SK-N-SH (cell line): ENCODE measurements at regions not wholly inside any gene's neighbourhood (a gene's known extent, or its start where the extent isn't known, plus 50 kb on each side); places are given as distances from the start of the nearest gene placed in this dataset.

ENCODE experiments used
- CTCF ChIA-PET: fragments of 300-600, 350-600 bp; formaldehyde crosslinking; extraction: SDS; loops from one replicate; lab custom pipeline; 2021; lab: Yijun Ruan, JAX
- POLR2A ChIA-PET: fragments of 350-600 bp; sonication (Branson Sonifier 250); formaldehyde crosslinking; extraction: SDS; loops from one replicate; lab custom pipeline; 2020; ENCODE audit warnings: antibody characterized with exemption, inconsistent platforms; lab: Yijun Ruan, JAX
- DNase-seq: peaks from one replicate; pipeline ENCODE4 v3.0.0; 2012
- H2AFZ ChIP-seq: fragments of 200-600 bp; sonication (generic); 2 replicates; pipeline ENCODE4 v1.8.1; 2016; ENCODE audit warnings: antibody characterized with exemption, mild to moderate bottlenecking, low read depth
- H3F3A ChIP-seq: fragments of 200-600 bp; sonication (generic); replicated peaks from 2 replicates; pipeline ENCODE3; 2016; ENCODE audit warnings: antibody characterized with exemption, mild to moderate bottlenecking; ENCODE audit not compliant: insufficient read depth
- H3K27ac ChIP-seq, 2 experiments: fragments of 200-500 bp in 1 of 2; fragments of 200-600 bp in 1 of 2; sonication (Bioruptor generic) in 1 of 2; sonication (generic), shearing (Covaris generic) in 1 of 2; 2 replicates each; pipeline versions ENCODE4 v1.5.1 to v1.6.1; 2014 to 2016; ENCODE audit warnings: low read depth in 2 of 2, inconsistent platforms in 1 of 2, low read length in 1 of 2, mild to moderate bottlenecking in 1 of 2, mixed read lengths in 1 of 2
- H3K27me3 ChIP-seq: fragments of 200-600 bp; sonication (generic), shearing (Covaris generic); 2 replicates; pipeline ENCODE4 v1.6.1; 2016; ENCODE audit warnings: mixed run types; ENCODE audit not compliant: insufficient read depth
- H3K36me3 ChIP-seq, 2 experiments: fragments of 200-500 bp in 1 of 2; fragments of 200-600 bp in 1 of 2; sonication (Bioruptor generic) in 1 of 2; sonication (generic) in 1 of 2; replicated peaks in 1 of 2; 2 replicates each; pipeline versions ENCODE3 to v1.5.1; 2014 to 2016; ENCODE audit warnings: low read length in 1 of 2, mild to moderate bottlenecking in 1 of 2; ENCODE audit not compliant: insufficient read depth in 2 of 2, control insufficient read depth in 1 of 2
- H3K4me1 ChIP-seq, 2 experiments: fragments of 200-500 bp in 1 of 2; fragments of 200-600 bp in 1 of 2; sonication (Bioruptor generic) in 1 of 2; sonication (generic), shearing (Covaris generic) in 1 of 2; 2 replicates each; pipeline versions ENCODE4 v1.5.1 to v1.6.1; 2014 to 2016; ENCODE audit warnings: low read depth in 1 of 2, low read length in 1 of 2, mixed run types in 1 of 2; ENCODE audit not compliant: insufficient read depth in 2 of 2, control insufficient read depth in 1 of 2
- H3K4me2 ChIP-seq: fragments of 200-600 bp; sonication (generic), shearing (Covaris generic); 2 replicates; pipeline ENCODE4 v1.6.1; 2017; ENCODE audit warnings: mixed run types
- H3K4me3 ChIP-seq, 2 experiments: fragments of 200-500 bp in 1 of 2; fragments of 200-600 bp in 1 of 2; sonication (Bioruptor generic) in 1 of 2; sonication (generic), shearing (Covaris generic) in 1 of 2; 2 replicates each; pipeline versions ENCODE4 v1.5.1 to v1.8.1; 2014 to 2016; ENCODE audit warnings: low read depth in 2 of 2, inconsistent platforms in 1 of 2, low read length in 1 of 2, mild to moderate bottlenecking in 1 of 2, mixed read lengths in 1 of 2, moderate library complexity in 1 of 2
- H3K79me2 ChIP-seq: fragments of 200-600 bp; sonication (generic); 2 replicates; pipeline ENCODE4 v1.8.1; 2017; ENCODE audit warnings: mild to moderate bottlenecking; ENCODE audit not compliant: insufficient read depth
- H3K9ac ChIP-seq: fragments of 200-600 bp; sonication (generic); 2 replicates; pipeline ENCODE4 v1.6.1; 2017; ENCODE audit warnings: mixed run types
- H3K9me2 ChIP-seq: fragments of 200-600 bp; sonication (generic); 2 replicates; pipeline ENCODE4 v1.6.1; 2017; ENCODE audit warnings: mixed run types
- H3K9me3 ChIP-seq: fragments of 200-600 bp; sonication (generic); 2 replicates; pipeline ENCODE4 v1.6.1; 2017; ENCODE audit warnings: mixed run types, mild to moderate bottlenecking, moderate library complexity
- H4K20me1 ChIP-seq: fragments of 200-600 bp; sonication (generic); 2 replicates; pipeline ENCODE4 v1.6.1; 2017; ENCODE audit warnings: mild to moderate bottlenecking, mixed run types; ENCODE audit not compliant: insufficient read depth
- CHD2 ChIP-seq: fragments of 150-350 bp; IDR thresholded peaks from 2 replicates; pipeline ENCODE4 v1.6.1; 2018; ENCODE audit warnings: low read length; ENCODE audit not compliant: partially characterized antibody
- ELF1 ChIP-seq: IDR thresholded peaks from 2 replicates; pipeline ENCODE4 v1.4.0; 2012
- EZH2phosphoT487 ChIP-seq: fragments of 200-600 bp; sonication (generic); IDR thresholded peaks from 2 replicates; pipeline ENCODE4 v1.6.1; 2017; ENCODE audit warnings: low read depth, mixed run types, mild to moderate bottlenecking, antibody characterized with exemption, moderate library complexity, borderline replicate concordance
- FOSL2 ChIP-seq: IDR thresholded peaks from 2 replicates; pipeline ENCODE4 v1.4.0; 2012; ENCODE audit warnings: low read depth, mild to moderate bottlenecking, moderate library complexity, borderline replicate concordance
- FOXJ3 ChIP-seq: sonication (generic); formaldehyde crosslinking; IDR thresholded peaks from 2 replicates; pipeline ENCODE4 v1.5.1; 2020; ENCODE audit warnings: mild to moderate bottlenecking, missing genetic modification reagents
- FOXM1 ChIP-seq: IDR thresholded peaks from 2 replicates; pipeline ENCODE4 v1.4.0; 2012; ENCODE audit warnings: low read depth, mild to moderate bottlenecking
- GATA2 ChIP-seq: sonication (generic); formaldehyde crosslinking; IDR thresholded peaks from 2 replicates; pipeline ENCODE4 v1.5.0; 2020; ENCODE audit warnings: mild to moderate bottlenecking, missing genetic modification reagents
- JUND ChIP-seq: IDR thresholded peaks from 2 replicates; pipeline ENCODE4 v1.4.0; 2012
- NFIC ChIP-seq: IDR thresholded peaks from 2 replicates; pipeline ENCODE4 v1.4.0; 2012; ENCODE audit warnings: borderline replicate concordance
- POLR2AphosphoS5 ChIP-seq: IDR thresholded peaks from 2 replicates; pipeline ENCODE4 v1.6.1; 2012; ENCODE audit warnings: low read depth, low read length
- RAD21 ChIP-seq: IDR thresholded peaks from 2 replicates; pipeline ENCODE4 v1.6.1; 2012; ENCODE audit warnings: mild to moderate bottlenecking, low read length
- RCOR1 ChIP-seq: fragments of 150-350 bp; IDR thresholded peaks from 2 replicates; pipeline ENCODE4 v1.6.1; 2017; ENCODE audit warnings: antibody characterized with exemption, low read length
- RXRA ChIP-seq: IDR thresholded peaks from 2 replicates; pipeline ENCODE4 v1.4.0; 2012; ENCODE audit warnings: low read depth, mild to moderate bottlenecking, borderline replicate concordance
- SIN3A ChIP-seq: IDR thresholded peaks from 2 replicates; pipeline ENCODE4 v1.6.1; 2012; ENCODE audit warnings: low read depth, mild to moderate bottlenecking, low read length, moderate library complexity, borderline replicate concordance
- TAF1 ChIP-seq: IDR thresholded peaks from 2 replicates; pipeline ENCODE4 v1.6.1; 2012; ENCODE audit warnings: low read depth, mild to moderate bottlenecking, low read length, moderate library complexity, borderline replicate concordance
- TCF12 ChIP-seq: IDR thresholded peaks from 2 replicates; pipeline ENCODE4 v1.4.0; 2012
- TEAD4 ChIP-seq: IDR thresholded peaks from 2 replicates; pipeline ENCODE4 v1.4.0; 2012; ENCODE audit warnings: mild to moderate bottlenecking, borderline replicate concordance; ENCODE audit not compliant: insufficient read depth
- WGBS: methylation state at CpG from one replicate; pipeline ENCODE4 v1.1.6; 2017; ENCODE audit warnings: low lambda C conversion rate; 5-methylcytosine and 5-hydroxymethylcytosine counted together
- TF ChIP-seq, protein P1 (sequence below): IDR thresholded peaks from 2 replicates; pipeline ENCODE4 v1.4.0; 2012; ENCODE audit warnings: low read depth, borderline replicate concordance
- TF ChIP-seq, protein P2 (sequence below): IDR thresholded peaks from 2 replicates; pipeline ENCODE4 v1.4.0; 2012; ENCODE audit warnings: low read depth, borderline replicate concordance

DNA sequence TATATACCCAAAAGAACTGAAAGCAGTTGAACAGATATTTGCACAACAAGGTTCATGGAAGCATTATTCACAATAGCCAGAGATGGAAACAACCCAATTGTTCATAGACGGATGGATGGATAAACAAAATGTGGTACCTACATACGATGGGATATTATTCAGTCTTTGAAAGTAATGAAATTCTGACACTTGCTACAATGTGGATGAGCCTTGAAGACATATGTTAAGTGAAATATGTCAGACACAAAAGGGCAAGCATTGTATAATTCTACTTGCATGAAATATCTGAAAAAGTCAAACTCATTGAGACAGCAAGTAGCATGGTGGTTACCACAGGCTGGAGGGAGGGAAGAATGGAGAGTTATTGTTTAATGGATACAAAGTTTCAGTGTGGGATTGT is 696.1 kb downstream of the MATN1 start:
- no peak for TF ChIP-seq GATA2 (CRISPR knock-in tag)
- no peak for TF ChIP-seq FOSL2
- TF ChIP-seq TEAD4: no peak
- no peak for TF ChIP-seq FOXM1
- no peak for TF ChIP-seq RXRA
- TF ChIP-seq, protein P1, sequence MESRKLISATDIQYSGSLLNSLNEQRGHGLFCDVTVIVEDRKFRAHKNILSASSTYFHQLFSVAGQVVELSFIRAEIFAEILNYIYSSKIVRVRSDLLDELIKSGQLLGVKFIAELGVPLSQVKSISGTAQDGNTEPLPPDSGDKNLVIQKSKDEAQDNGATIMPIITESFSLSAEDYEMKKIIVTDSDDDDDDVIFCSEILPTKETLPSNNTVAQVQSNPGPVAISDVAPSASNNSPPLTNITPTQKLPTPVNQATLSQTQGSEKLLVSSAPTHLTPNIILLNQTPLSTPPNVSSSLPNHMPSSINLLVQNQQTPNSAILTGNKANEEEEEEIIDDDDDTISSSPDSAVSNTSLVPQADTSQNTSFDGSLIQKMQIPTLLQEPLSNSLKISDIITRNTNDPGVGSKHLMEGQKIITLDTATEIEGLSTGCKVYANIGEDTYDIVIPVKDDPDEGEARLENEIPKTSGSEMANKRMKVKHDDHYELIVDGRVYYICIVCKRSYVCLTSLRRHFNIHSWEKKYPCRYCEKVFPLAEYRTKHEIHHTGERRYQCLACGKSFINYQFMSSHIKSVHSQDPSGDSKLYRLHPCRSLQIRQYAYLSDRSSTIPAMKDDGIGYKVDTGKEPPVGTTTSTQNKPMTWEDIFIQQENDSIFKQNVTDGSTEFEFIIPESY: no peak
- no peak for TF ChIP-seq TCF12
- no peak for TF ChIP-seq FOXJ3 (CRISPR knock-in tag)
- TF ChIP-seq SIN3A: no peak
- TF ChIP-seq TAF1: no peak
- TF ChIP-seq JUND: no peak
- TF ChIP-seq EZH2phosphoT487: no peak
- no peak for TF ChIP-seq RAD21
- TF ChIP-seq, protein P2, sequence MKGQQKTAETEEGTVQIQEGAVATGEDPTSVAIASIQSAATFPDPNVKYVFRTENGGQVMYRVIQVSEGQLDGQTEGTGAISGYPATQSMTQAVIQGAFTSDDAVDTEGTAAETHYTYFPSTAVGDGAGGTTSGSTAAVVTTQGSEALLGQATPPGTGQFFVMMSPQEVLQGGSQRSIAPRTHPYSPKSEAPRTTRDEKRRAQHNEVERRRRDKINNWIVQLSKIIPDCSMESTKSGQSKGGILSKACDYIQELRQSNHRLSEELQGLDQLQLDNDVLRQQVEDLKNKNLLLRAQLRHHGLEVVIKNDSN: no peak
- no peak for TF ChIP-seq CHD2
- TF ChIP-seq ELF1: no peak
- no peak for TF ChIP-seq POLR2AphosphoS5
- TF ChIP-seq NFIC: no peak
- no peak for TF ChIP-seq RCOR1
- TF ChIP-seq, all 33 proteins: peak for 0
- Histone ChIP-seq H3K27me3 (no peaks in the 10 kb centered on the region), H3K36me3 (no peaks in the 10 kb centered on the region), H3K27ac (no peak overlapping the region), H3K9me2 (no peaks in the 10 kb centered on the region), H3K4me2 (no peak overlapping the region), H3F3A (no peaks in the 10 kb centered on the region), H3K4me1 (no peaks in the 10 kb centered on the region; a peak in 1 of 4 replicates), H4K20me1 (no peaks in the 10 kb centered on the region), H3K4me3 (no peak overlapping the region), H3K9ac (no peak overlapping the region), H3K9me3 (no peaks in the 10 kb centered on the region), H3K79me2 (no peaks in the 10 kb centered on the region), H2AFZ (no peak overlapping the region)
- WGBS: 26% methylated on average over 2 of the region's 2 CpGs
- POLR2A ChIA-PET: no interaction called here
- DNase-seq: no peak
- CTCF ChIA-PET: no interaction called here
